NAMALWA (cell line): ENCODE measurements at regions not wholly inside any gene's neighbourhood (a gene's known extent, or its start where the extent isn't known, plus 50 kb on each side); places are given as distances from the start of the nearest gene placed in this dataset.

Experiments used
- DNase-seq: peaks from one replicate; pipeline ENCODE4 v3.0.0-alpha.2; 2015; ENCODE audit warnings: low spot score

DNA sequence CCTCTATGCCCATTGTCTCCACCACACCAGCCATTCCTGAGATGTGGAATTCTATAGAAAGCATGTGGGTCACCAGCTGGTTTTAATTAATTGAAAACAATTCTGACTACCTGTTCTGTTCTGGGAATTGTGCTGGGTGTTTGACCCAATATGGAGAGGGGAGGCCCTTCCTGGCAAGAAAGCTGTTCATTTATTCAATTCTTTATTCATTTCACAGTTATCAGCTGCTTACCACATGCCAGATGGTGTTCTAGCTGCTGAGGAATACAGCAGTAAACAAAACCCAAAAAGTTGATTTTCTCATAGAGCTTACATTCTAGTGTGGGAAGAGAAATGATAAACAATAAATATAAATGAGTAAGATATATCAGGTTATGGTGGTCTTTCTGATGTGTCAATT is 296.1 kb upstream of the RASGRP1 start:
- DNase-seq, result no peak

DNA sequence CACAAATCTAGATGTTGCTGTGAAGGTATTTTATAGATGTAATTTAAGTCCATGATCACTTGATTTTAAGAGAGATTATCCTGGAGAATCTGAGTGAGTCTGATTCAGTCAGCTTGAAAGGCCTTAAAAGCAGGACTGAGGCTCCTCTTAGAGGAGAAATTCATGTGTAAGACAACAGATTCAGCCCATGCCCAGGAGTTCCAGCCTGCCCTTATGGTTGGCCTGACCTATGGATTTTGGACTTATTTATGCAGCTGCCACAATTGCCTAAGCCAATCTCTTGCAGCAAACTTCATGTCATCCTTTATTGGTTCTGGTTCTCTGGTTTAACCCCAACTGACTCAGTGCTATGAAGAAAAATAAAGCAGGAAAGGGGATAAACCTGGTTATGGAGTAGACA is 296.5 kb upstream of the RASGRP1 start:
- DNase-seq, result no peak

DNA sequence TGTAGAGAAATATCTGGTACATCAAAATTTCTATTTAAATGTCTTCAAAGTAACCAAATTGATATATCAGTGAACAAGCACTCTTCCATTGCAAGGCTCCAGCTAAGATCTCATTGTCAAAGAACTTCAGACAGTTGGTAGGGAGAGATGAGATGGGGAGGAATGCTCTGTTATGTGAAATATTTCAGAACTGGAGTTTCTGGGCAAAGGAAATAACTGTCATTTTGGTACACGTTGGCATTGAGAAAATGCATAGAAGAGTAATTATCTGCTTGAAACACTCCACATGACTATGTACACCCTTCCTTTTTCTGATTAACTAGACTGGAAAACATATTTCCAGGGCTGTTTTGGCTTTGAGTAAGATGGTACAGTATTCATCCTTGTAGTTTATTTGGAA is 297.5 kb upstream of the RASGRP1 start:
- no peak for DNase-seq

DNA sequence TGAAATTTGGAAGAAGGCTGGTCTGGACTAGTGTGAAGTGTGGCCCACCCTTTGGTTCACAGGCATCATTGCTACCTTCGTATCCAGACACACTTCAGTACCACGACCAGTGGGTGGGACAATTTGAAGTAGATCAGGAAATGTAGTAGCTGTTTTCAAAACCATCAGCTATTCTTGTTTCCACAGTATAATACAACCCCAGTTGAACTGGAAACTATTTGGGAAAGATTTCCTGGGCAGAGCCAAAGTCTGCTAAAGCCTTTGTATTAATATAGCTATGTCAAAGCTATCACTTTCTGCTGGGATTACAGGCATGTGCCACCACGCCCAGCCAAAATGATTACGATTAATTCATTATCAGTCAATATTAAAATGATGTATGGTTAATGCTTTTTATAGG is 298.8 kb upstream of the RASGRP1 start:
- no peak for DNase-seq

DNA sequence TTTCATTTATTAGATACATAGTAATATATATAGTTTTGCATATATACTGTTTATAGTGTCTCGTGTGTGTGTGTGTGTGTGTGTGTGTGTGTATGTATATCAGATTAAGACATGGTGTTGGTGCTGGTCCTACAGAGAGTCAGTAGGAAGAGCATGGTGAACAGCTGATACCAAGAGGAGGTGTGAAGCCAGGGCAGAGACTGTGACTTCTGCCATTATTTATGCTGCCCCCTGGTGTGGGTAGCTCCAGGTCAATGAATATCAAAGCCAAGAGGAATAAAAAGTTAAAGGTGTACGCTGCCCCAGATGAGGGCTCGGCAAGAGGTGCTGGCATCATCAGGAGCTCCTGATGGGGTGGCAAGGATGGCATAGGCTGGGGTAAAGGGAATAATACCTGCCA is 299.5 kb upstream of the RASGRP1 start:
- DNase-seq, result peak; percentile 14

DNA sequence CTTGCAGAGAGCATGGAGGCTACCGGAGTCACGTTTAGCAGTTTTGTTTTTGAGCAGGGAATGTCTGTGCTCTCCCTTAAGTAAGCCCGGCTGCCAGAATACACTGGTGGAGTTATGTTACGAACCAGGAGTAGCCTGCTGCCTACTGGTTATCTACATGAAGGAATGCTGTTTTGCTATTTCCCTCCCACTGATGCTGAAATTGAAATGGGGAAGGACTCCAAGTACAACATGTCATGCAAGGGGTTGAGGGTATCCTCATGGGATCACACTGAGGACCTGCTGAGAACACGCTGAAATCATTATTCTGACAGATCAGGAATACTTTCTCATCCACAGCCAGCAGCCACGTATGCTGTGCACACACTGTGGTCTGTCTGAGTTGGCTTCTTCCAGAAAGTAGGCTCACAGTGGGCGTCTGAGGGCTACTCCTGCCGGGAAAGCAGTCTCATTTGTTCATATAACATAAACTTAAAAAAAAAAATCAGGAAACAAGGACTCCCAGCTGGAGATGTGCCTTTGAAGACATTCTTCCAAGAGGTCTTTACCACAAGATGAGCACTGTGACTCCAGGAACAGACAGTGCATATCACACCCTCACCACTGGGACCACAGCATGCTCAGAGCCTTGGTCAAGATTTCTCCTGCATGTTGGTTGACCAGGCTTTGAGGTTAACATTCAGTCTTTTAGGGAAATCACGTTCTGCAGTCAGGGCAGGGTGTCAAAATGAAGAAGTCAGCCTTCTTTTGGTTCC is 300.4 kb upstream of the RASGRP1 start:
- no peak for DNase-seq

DNA sequence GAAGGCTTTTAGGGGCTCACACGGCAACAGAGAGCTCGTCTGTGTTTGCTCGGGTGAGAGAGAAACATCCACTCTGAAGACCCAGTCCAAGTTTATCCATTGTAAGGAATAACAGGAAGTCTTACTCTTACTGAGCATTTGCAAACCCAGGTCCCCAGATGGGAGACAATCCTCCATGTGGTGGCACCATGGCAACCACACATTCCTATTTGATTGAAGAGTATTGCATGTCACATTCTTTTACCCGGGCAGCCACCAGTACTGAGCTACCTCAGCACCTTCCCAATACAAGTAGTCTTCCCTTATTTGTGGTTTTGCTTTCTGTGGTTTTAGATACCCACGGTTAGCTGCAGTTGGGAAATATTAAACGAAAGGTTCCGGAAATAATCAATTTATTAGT is 302.9 kb upstream of the RASGRP1 start:
- no peak for DNase-seq

DNA sequence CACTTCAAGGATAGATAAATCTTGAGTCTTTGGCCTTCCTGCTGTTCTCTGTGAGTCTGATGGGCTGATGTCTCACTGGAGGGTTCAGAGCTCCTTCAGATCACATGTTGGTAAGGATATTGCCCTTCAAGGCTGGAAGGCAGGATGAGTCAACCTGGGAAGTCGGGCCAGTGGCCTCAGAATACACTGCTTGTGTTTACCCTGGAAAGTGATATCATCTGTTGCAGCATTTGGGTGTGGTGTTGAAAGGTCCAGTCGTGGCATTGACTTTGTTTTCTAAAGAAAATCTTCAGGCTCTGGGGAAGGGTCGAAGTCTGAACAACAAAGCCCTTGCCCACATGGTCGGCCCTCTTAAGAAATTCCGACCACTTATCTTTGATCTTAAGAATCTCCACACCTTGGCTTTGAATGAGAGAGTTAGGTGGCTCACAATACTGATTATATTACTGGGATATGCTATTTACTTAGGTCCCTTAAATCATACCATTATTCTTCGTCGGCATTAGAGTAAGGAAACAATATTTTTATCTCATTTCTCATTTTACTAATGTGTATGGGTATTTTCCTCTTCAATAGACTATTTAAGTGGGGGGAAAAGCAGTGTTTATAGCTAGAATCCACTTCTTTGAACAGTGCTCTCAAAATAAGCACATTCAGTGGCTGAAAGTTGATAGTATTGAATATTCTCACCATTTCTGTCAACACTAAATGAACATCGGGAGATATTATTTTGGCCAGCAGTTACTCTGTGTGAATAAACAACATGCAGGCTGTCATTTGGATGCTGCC is 303.9 kb upstream of the RASGRP1 start:
- DNase-seq, result no peak

DNA sequence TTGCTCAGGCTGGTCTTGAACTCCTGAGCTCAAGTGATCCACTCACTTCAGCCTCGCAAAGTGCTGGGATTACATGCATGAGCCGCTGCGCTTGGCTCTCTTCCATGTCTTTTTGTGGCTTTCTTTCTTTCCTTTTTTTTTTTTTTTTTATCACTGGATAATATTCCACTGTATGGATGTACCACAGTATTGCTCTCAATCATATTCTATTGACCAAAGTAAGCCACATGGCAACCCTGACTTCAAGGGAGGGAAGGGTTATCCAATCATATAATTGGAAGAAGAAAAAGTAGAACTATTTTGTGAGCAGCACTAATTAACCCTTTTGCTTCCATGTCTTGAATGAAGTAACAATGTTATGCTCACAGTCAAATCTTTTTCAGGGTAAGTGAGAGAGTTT is 307.0 kb upstream of the RASGRP1 start:
- no peak for DNase-seq

DNA sequence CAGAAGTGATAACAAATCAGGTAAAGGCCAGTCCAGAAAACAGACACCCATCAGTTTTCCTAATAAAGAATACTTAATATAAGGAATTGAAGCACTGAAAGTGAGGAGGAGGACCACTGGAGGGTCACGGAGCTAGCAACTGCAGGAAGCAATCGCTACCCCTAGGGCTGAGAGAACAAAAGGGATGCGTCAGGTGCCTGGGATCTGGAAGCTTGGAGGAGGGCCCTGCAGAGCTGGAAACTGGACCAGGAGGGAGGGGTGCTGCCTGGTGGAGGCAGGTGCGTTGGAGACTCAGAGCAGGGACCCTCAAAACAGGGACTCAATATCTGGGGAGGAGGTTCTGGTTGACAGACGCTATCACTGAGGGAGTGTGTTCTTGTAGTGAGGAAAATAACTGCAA is 308.1 kb upstream of the RASGRP1 start:
- no peak for DNase-seq

DNA sequence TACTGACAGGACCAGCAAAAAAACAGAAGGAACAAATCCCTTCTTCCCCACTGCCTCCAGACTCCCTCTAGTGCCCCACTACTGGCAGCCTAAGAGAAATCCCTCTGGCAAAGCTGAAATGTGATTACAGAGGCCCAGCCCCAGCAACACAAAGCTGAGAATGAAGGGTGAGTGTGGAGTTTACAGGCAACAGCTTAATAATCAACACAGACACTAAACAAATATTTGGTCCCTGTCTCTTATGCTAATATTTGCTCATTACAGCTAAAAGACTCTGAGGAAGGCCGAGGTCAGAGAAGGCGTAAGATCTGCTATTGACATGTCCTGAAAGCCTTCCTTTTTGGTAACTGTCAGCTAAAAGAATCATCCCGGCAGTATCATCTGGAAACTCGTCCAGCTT is 308.5 kb upstream of the RASGRP1 start:
- DNase-seq, result no peak

DNA sequence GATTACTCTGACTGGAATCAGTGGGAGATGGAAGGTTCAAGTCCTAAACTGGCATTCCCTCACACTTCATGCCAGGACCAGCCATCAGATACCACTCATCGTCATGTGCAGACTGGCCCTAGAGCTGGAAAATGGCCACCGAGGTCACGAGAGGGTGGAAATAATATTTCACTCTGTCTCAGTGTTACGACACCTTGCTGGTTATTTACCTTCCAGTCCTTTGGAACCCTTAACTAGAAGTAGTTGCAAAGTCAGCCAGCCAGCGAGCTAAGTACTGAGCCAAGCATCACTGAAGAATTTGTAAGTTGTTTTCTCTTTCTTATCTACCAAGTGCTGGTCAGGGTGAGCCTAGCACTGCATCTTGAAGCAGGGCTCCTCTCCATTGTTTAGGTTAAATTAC is 309.9 kb upstream of the RASGRP1 start:
- no peak for DNase-seq

DNA sequence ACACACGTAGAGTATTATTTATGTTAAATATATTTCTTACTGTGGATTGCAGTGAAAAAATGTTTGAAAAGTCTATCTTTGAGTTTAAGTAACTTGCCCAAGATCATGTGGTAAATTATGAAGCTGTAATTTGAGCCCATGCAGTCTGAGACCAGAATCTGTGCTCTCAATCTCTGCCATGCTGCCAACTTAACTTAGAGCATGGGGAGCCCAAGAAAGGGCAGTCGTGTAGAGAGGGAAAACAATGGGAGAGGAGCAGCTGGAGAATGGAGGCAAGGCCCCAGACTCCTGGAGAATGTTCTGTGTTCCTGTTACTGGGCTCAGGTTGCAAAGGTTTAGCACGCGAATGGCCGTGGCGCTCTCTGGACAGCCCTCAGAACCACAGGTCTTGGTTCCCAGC is 311.6 kb upstream of the RASGRP1 start:
- no peak for DNase-seq

DNA sequence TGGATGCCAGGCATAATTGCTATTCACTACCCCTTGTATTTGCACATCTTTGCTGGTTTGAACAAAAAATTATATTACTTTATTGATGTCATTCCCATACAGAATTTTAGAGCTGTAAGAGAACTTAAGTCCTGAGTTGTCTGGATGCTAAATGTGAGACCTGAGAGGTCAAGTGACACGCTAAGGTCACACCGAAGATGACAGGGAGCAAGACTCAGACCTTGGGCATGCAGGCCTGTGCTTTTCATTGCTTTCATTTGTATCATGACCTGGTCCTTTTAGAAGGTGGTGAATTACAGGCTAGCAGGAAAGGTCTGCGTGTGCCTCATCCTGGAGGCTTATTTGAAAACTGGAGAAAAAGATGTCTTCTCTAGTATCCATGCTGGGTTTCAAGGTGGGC is 312.0 kb upstream of the RASGRP1 start:
- DNase-seq, result no peak

DNA sequence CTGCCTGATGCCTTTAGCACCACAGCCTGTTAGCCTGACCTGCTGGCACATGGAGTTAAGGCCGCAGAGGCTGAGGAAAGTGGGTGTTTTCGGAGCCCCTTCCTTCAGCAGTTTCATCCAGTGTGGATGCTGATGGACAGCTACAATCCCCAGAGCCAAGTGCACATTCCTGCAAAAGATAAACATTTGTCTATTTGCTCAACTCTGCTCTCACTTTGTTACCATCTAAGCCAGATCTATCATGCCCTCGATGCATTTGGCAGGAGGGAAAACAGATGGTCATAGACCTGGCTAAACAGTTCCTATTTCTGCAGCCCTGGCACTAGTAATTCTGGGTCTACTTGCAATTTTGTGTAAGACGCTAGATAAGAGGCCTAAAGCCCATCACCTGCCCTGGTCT is 312.9 kb upstream of the RASGRP1 start:
- no peak for DNase-seq

DNA sequence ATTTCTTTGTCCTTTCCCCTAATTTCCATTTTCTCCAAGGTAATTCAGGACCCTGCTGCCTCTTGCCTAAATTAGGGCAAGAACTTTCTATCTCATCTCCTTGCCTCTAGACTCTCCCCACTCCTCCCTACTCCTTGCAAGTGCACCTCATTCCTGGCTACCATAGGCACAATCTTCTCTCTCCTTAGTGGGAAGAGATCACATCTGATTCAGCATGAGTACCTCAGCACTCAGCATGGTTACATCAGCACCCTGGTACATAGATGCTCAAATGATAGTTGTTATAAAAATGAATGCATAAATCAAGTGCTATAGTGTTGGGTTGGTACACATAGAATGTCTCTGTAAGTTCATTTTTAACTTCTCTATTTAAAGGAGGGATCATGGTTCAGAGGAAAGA is 313.4 kb upstream of the RASGRP1 start:
- no peak for DNase-seq

DNA sequence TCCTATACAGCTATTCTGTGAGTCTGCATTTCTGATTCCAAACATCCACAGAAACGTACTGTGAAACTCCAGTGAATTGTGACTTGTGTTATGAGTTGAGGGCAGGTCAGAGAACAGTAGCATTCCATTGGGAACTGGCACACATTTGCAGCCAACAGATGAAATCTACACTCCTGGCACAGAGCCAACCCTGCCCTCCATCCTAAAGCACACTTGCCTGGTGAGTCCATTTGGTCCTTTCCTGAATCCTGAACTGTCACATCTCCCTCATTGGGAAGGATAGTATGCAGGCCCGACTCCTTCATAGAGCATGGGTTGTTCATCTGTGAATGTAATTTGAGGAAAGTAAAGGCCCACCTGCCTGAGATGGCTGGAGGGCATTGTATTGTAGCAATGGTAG is 314.3 kb upstream of the RASGRP1 start:
- DNase-seq, result no peak

DNA sequence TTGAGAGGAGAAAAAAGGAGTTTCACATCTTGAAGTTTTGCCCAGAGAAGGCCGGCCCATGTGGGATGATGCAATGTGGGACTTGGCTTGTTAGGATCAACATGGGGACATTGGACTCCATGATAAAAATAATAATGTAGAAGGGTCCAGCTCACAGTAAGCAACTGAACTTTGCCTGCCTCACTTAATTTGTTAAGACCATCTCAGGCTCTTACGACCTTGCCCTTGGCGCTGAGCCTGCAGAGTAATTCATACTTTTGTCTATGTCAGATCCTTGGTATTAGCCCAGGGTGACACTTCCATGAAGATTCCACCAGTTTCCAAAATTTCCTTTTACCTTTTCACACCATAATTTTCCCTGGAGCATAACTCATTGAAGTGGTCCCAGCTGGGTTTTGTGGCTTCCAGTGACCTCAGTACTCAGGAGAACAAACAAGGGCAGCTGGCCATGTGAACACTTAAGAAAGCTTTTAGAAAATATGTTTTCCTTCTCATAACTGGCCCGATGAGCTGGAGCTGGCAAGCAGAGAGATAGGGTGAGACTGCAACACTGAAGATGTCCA is 315.4 kb upstream of the RASGRP1 start:
- no peak for DNase-seq

DNA sequence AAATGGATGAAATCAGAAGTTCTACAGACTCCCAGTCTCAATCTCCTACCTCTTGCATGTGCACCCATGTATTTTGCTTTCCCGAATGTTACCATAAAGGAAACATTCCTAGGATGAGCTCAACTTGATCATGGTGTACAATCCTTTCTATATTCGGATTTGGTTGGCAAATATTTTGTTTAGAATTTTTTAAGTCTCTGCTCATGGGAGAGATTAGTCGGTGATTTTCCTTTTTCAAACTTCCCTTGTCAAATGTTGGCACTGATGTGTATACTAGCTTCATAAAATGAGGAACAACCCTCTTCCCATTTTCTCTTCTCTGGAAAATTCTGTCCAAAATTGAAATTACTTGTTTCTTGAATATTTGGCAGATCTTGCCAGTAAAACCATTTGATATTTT is 317.6 kb upstream of the RASGRP1 start:
- no peak for DNase-seq

DNA sequence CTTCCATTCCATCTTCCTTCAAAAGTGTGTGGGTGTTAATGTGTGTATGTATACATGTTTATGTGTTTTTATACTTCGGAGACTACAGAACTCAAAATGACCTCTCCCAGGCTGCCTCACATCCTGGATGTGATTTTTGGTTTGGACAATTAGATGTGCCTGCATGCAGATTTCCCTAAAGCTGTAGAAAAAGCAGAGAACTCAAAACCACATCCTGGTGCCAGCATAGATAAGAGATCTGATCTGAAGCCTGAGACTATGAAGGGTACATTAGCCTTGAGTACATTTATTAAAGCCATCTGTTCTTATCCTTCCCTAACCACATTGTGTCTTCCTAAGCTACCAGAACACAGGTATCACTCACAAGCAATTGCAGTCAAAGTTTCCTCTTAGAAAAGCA is 319.4 kb upstream of the RASGRP1 start:
- DNase-seq, result no peak

DNA sequence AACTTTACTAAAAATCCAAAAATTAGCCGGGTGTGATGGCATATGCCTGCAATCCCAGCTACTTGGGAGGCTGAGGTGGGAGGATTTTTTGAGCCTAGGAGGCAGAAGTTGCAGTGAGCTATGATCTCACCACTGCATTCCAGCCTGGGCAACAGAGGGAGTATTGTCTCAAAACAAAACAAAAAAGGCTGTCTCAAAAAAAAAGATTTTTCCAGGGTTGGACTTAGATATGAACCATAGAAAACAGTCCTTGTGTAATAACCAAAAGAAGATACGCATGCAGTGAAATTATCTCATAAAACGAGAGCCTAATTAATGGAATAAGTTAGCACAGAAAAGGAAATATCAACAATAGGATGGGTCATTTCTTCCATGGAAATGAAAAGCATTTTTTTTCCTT is 320.4 kb upstream of the RASGRP1 start:
- DNase-seq, result no peak

DNA sequence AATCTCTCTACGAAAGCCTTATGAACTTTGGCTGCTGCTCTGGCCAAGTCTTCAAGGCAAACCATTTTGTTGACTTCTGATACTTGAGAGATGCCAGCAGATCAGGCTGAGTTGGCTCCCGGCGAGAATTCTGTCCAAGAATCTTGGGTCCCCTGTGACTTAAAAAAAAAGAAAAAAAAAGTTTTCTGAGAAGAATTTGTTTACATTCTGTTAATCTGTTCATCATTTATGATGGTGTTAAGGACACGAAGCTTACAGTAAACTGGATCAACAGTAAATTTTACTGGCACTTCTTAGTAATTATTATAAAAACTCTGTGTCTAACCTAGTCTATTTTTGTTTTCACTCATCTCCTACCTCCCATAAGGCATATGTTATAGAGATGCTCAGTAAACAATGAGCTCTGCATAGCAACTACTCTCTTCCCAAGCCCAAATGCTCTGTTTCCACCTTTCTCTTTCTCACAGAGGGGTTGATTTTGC is 320.9 kb upstream of the RASGRP1 start:
- DNase-seq, result no peak
